SK-N-SH treated with all-trans-retinoic acid at 6 μM for 48 hours (cell line): ENCODE measurements at regions not wholly inside any gene's neighbourhood (a gene's known extent, or its start where the extent isn't known, plus 50 kb on each side); places are given as distances from the start of the nearest gene placed in this dataset.

Source experiments
- BACH2 ChIP-seq: fragments of 250-450 bp; sonication (Bioruptor Pico); IDR thresholded peaks from 2 replicates; pipeline ENCODE4 v1.9.0; 2021; ENCODE audit warnings: mild to moderate bottlenecking, borderline replicate concordance
- CREB5 ChIP-seq: fragments of 250-450 bp; sonication (Bioruptor Pico); IDR thresholded peaks from 2 replicates; pipeline ENCODE4 v1.5.1; 2020; ENCODE audit warnings: low read depth, mild to moderate bottlenecking, moderate library complexity
- CSRNP3 ChIP-seq: fragments of 250-450 bp; sonication (Bioruptor Pico); IDR thresholded peaks from 2 replicates; pipeline ENCODE4 v1.5.1; 2021; ENCODE audit warnings: mild to moderate bottlenecking, moderate library complexity
- ESRRG ChIP-seq: fragments of 250-450 bp; sonication (Bioruptor Pico); IDR thresholded peaks from 2 replicates; pipeline ENCODE4 v1.6.1; 2021; ENCODE audit warnings: mild to moderate bottlenecking
- OSR1 ChIP-seq: fragments of 250-450 bp; sonication (Bioruptor Pico); IDR thresholded peaks from 2 replicates; pipeline ENCODE4 v1.8.0; 2022; ENCODE audit warnings: moderate library complexity, mild to moderate bottlenecking, inconsistent platforms
- PATZ1 ChIP-seq: fragments of 250-450 bp; sonication (Bioruptor Pico); IDR thresholded peaks from 2 replicates; pipeline ENCODE4 v1.8.0; 2020; ENCODE audit warnings: mild to moderate bottlenecking, moderate library complexity, borderline replicate concordance
- RARB ChIP-seq: fragments of 250-450 bp; sonication (Bioruptor Pico); IDR thresholded peaks from 2 replicates; pipeline ENCODE4 v1.8.0; 2021; ENCODE audit warnings: mild to moderate bottlenecking, moderate library complexity
- TCF4 ChIP-seq: fragments of 250-450 bp; sonication (Bioruptor Pico); IDR thresholded peaks from 2 replicates; pipeline ENCODE4 v1.8.0; 2021; ENCODE audit warnings: mild to moderate bottlenecking, moderate library complexity, borderline replicate concordance
- ZFP3 ChIP-seq: fragments of 250-450 bp; sonication (Bioruptor Pico); IDR thresholded peaks from 2 replicates; pipeline ENCODE4 v1.5.0; 2020; ENCODE audit warnings: mild to moderate bottlenecking, moderate library complexity
- ZFP30 ChIP-seq: fragments of 450-650 bp; formaldehyde crosslinking; IDR thresholded peaks from 2 replicates; pipeline ENCODE4 v1.5.0; 2022; ENCODE audit warnings: mild to moderate bottlenecking, moderate library complexity
- ZNF565 ChIP-seq: fragments of 450-650 bp; formaldehyde crosslinking; conservative IDR thresholded peaks from 2 replicates; pipeline ENCODE4 v1.5.0; 2020; ENCODE audit warnings: low read depth, mild to moderate bottlenecking, moderate library complexity

GRCh38 chr2:81395746-81396145 is 1091.2 kb upstream of the LRRTM1 start:
- TF ChIP-seq PATZ1 (CRISPR knock-in tag) (no peak), BACH2 (CRISPR knock-in tag) (no peak), ZFP30 (CRISPR knock-in tag) (no peak), CREB5 (no peak), ZNF565 (CRISPR knock-in tag) (no peak), ESRRG (CRISPR knock-in tag) (no peak), CSRNP3 (CRISPR knock-in tag) (no peak), RARB (CRISPR knock-in tag) (no peak), OSR1 (CRISPR knock-in tag) (no peak), ZFP3 (CRISPR knock-in tag) (no peak), TCF4 (no peak)
